Uterus (tissue), 3 donors: ENCODE measurements at regions not wholly inside any gene's neighbourhood (a gene's known extent, or its start where the extent isn't known, plus 50 kb on each side); places are given as distances from the start of the nearest gene placed in this dataset.

ENCODE experiments used
- DNase-seq, 2 donors: peaks; one replicate each; pipeline ENCODE4 v3.0.0-alpha.2; 2019 to 2020
- H3K27ac ChIP-seq, 2 donors: fragments of 200-600 bp; sonication (generic); 1 replicate in 1 of 2; 2 replicates in 1 of 2; pipeline ENCODE4 v1.5.1; 2016 to 2018
- H3K27me3 ChIP-seq, 2 donors: fragments of 200-600 bp; sonication (generic); one replicate each; pipeline ENCODE4 v1.5.1; 2018 to 2019; ENCODE audit warnings: control low read depth in 1 of 2
- H3K36me3 ChIP-seq, 2 donors: fragments of 200-600 bp; sonication (generic); one replicate each; pipeline ENCODE4 v1.5.1; 2019; ENCODE audit warnings: control low read depth in 1 of 2
- H3K4me1 ChIP-seq, 2 donors: fragments of 200-600 bp; sonication (generic); one replicate each; pipeline ENCODE4 v1.5.1; 2018 to 2019; ENCODE audit warnings: control low read depth in 1 of 2
- H3K4me3 ChIP-seq, 2 donors: fragments of 200-600 bp; sonication (generic); 1 replicate in 1 of 2; 2 replicates in 1 of 2; pipeline ENCODE4 v1.5.1; 2018 to 2019; ENCODE audit warnings: mild to moderate bottlenecking in 1 of 2
- H3K9me3 ChIP-seq, 2 donors: fragments of 200-600 bp; sonication (generic); one replicate each; pipeline ENCODE4 v1.5.1; 2019; ENCODE audit warnings: control low read depth in 1 of 2
- POLR2A ChIP-seq, 2 donors: fragments of 450-650 bp; IDR thresholded peaks; one replicate each; pipeline ENCODE4 v1.6.1; 2016; ENCODE audit warnings: antibody characterized with exemption in 2 of 2, mild to moderate bottlenecking in 1 of 2, moderate library complexity in 1 of 2
- intact Hi-C: fragments of 100-400 bp; cut with DNase I; formaldehyde crosslinking; loops from one replicate; pipeline ENCODE4 v1.15.1; 2023; ENCODE audit warnings: low total_unique reads
- TF ChIP-seq, protein P1 (sequence below), 4 experiments: fragments of 200-600 bp in 2 of 4; fragments of 450-650 bp in 2 of 4; sonication (generic) in 2 of 4; IDR thresholded peaks; one replicate each; pipeline ENCODE4 v1.5.1; 2016 to 2019; ENCODE audit warnings: antibody characterized with exemption in 4 of 4, mild to moderate bottlenecking in 2 of 4, moderate library complexity in 1 of 4
- donor health status: DM: yes; HTN: yes; CAD: no.

DNA sequence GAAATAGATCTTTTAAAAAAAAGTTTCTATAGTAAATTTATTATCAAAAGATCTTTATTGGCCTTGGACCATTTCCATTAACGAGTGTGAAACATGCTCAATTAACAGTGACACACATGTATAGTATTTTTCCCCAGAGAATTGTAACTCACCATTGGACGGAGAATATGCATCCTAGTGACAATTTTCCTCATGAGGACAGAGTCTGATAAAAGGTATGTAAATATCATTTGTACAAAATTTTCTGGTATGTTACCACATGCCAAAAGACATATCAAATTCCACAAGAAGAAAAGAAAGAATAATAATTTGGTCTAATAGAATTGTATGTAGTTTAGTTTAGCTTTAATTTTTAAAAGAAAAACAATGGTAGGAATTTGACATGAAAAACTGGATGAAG is 1096.0 kb upstream of the FLRT2 start:
- intact Hi-C loops, result no loop called here
- no peak for TF ChIP-seq POLR2A (IDR thresholded peaks at IDR 0.05)
- TF ChIP-seq, protein P1, sequence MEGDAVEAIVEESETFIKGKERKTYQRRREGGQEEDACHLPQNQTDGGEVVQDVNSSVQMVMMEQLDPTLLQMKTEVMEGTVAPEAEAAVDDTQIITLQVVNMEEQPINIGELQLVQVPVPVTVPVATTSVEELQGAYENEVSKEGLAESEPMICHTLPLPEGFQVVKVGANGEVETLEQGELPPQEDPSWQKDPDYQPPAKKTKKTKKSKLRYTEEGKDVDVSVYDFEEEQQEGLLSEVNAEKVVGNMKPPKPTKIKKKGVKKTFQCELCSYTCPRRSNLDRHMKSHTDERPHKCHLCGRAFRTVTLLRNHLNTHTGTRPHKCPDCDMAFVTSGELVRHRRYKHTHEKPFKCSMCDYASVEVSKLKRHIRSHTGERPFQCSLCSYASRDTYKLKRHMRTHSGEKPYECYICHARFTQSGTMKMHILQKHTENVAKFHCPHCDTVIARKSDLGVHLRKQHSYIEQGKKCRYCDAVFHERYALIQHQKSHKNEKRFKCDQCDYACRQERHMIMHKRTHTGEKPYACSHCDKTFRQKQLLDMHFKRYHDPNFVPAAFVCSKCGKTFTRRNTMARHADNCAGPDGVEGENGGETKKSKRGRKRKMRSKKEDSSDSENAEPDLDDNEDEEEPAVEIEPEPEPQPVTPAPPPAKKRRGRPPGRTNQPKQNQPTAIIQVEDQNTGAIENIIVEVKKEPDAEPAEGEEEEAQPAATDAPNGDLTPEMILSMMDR (IDR thresholded peaks at IDR 0.05), result no peak
- Histone ChIP-seq H3K27ac (no peak overlapping the region), H3K4me1 (no peaks in the 10 kb centered on the region), H3K4me3 (no peak overlapping the region), H3K36me3 (no peaks in the 10 kb centered on the region), H3K27me3 (no peaks in the 10 kb centered on the region), H3K9me3 (no peaks in the 10 kb centered on the region)
- no peak for DNase-seq

DNA sequence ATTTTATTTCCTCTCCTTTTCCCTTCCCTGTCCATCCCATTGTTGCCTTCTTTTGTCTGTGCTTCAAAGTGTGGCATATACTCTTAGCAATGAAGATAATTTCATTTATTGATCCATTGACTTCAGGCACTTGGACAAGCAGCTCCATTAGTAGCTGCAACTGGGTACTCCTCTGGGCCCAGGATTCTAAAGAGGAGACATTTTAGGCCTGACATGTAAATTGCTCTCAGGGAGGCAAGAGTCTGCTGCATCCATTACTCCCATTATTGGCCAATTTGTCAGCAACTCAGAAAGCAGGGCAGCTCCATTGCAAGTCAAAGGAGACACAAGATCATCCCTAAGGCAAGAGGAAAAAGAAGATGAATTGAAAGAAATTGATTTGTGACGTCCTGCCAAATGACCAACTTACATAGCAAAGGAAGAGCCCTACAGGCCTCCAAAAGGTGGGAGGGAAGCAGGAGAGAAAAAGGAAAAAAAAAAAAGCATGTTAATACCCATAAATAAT is 1094.1 kb upstream of the FLRT2 start:
- Histone ChIP-seq H3K4me3 (no peak overlapping the region), H3K27me3 (no peaks in the 10 kb centered on the region), H3K9me3 (no peaks in the 10 kb centered on the region), H3K4me1 (no peaks in the 10 kb centered on the region), H3K27ac (no peak overlapping the region), H3K36me3 (no peaks in the 10 kb centered on the region)
- intact Hi-C loops, result no loop called here
- DNase-seq, result no peak
- TF ChIP-seq, protein P1 (IDR thresholded peaks at IDR 0.05), result no peak
- TF ChIP-seq POLR2A (IDR thresholded peaks at IDR 0.05), result no peak

DNA sequence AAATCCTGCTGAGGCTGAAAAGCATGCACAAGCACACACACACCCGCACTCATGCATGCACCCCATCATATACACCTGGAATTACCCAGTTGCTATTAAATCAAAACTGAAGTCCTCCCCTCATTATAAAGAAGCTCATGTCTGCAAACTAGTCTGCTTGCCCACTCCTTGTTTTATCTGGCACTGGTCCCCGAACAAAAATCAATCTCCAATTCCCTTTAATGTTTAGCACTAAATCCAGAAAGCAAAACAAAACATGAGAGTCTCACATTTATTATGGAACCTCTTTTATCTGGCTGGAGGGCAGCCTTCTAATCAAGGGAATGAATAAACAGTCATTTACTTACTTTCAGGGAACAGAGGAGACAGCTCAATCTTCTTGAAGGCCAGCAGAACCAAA is 1093.4 kb upstream of the FLRT2 start:
- intact Hi-C loops, result no loop called here
- Histone ChIP-seq H3K4me1 (no peaks in the 10 kb centered on the region), H3K9me3 (no peaks in the 10 kb centered on the region), H3K4me3 (no peak overlapping the region), H3K36me3 (no peaks in the 10 kb centered on the region), H3K27ac (no peak overlapping the region), H3K27me3 (no peaks in the 10 kb centered on the region)
- TF ChIP-seq, protein P1 (IDR thresholded peaks at IDR 0.05), result no peak
- TF ChIP-seq POLR2A (IDR thresholded peaks at IDR 0.05), result no peak
- no peak for DNase-seq

DNA sequence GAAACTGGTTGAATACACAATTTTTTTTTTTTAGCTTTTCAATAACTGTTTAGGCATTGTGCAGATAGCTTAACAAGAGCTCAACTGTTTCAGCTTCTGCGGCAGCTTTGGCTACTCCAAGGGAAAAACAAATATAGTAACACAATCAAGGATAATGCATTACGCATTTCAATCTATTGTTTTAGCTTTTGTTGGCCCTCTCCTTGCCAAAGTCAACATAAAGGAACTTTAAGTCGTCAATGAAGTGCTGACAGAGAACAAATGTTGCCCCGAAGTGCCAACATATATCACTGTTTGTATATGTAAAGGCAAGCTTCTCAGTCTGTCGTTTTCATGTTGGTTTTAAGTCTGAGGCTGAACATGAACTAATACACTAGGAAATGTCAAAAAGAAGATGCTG is 1087.4 kb upstream of the FLRT2 start:
- Histone ChIP-seq H3K27me3 (no peaks in the 10 kb centered on the region), H3K27ac (no peak overlapping the region), H3K4me3 (no peak overlapping the region), H3K36me3 (no peaks in the 10 kb centered on the region), H3K9me3 (no peaks in the 10 kb centered on the region), H3K4me1 (no peaks in the 10 kb centered on the region)
- intact Hi-C loops, result no loop called here
- TF ChIP-seq, protein P1 (IDR thresholded peaks at IDR 0.05), result no peak
- DNase-seq, result no peak

DNA sequence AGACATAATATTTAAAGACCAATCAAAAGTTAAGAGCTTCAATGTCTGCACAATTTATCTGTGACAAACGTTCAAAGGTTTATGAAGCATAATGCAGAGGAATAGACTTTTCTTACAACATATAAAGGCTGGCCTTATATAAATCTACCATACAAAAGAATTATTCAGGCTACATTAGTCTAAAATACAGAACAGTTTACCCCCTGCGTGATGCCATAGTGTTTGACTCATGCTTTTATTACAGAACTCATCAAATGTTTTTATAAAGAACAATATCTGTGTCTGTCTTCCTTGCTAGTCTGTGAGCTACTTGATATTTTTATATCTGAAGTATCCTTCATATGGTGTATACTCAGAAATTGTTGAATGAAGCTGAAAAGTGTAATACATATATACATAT is 1084.5 kb upstream of the FLRT2 start:
- TF ChIP-seq, protein P1 (IDR thresholded peaks at IDR 0.05), result no peak
- TF ChIP-seq POLR2A (IDR thresholded peaks at IDR 0.05), result no peak
- H3K4me3 ChIP-seq, result no peak overlapping the region
- no peaks in the 10 kb centered on the region for H3K27me3 ChIP-seq
- DNase-seq, result no peak
- H3K36me3 ChIP-seq, result no peaks in the 10 kb centered on the region
- intact Hi-C loops, result no loop called here
- no peaks in the 10 kb centered on the region for H3K4me1 ChIP-seq
- no peaks in the 10 kb centered on the region for H3K9me3 ChIP-seq
- H3K27ac ChIP-seq, result no peak overlapping the region
